ENCODE measurements at regions not wholly inside any gene's neighbourhood (a gene's known extent, or its start where the extent isn't known, plus 50 kb on each side); places are given as distances from the start of the nearest gene placed in this dataset.

- ATAC-seq (ENCODE audit: insufficient number of reproducible peaks, low FRiP score, low read depth) = no peak
- DNase-seq (ENCODE audit: low spot score) = no peak
- Histone ChIP-seq H3K9me3 (no peaks in the 10 kb centered on the region), H3K27me3 (replicated peaks; ENCODE audit: insufficient read depth) (no peaks in the 10 kb centered on the region), H3K4me3 (no peak overlapping the region), H3K36me3 (no peaks in the 10 kb centered on the region), H3K4me1 (ENCODE audit: control insufficient read depth in 1 of 2, low read depth in 2 of 2) (no peaks in the 10 kb centered on the region), H3K27ac (no peak overlapping the region)
- TF ChIP-seq, protein P1, sequence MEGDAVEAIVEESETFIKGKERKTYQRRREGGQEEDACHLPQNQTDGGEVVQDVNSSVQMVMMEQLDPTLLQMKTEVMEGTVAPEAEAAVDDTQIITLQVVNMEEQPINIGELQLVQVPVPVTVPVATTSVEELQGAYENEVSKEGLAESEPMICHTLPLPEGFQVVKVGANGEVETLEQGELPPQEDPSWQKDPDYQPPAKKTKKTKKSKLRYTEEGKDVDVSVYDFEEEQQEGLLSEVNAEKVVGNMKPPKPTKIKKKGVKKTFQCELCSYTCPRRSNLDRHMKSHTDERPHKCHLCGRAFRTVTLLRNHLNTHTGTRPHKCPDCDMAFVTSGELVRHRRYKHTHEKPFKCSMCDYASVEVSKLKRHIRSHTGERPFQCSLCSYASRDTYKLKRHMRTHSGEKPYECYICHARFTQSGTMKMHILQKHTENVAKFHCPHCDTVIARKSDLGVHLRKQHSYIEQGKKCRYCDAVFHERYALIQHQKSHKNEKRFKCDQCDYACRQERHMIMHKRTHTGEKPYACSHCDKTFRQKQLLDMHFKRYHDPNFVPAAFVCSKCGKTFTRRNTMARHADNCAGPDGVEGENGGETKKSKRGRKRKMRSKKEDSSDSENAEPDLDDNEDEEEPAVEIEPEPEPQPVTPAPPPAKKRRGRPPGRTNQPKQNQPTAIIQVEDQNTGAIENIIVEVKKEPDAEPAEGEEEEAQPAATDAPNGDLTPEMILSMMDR (IDR thresholded peaks at IDR 0.05) = no peak
Observed at GRCh38 chr14:26074892-26075291, 522.9 kb downstream of the NOVA1 start.

DNA sequence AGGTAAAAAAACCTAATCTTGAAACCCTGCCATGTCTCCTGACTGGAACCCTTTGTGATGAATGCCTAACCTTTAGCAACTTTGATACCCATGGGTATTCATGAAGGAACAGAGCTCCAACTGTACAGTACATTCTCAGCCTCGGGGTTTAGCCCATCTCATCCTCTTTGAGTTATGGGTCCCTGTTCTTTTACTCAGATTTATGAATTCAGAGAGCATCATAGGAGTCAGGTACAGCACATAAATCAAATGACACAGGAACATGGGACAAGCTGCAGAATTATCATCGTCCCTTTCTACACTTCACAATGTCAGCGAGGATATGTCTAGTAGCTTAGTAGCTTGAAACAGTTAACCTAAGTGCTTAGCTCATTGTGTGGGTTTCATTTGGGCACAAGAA is 527.4 kb downstream of the NOVA1 start:
- Histone ChIP-seq H3K4me1 (ENCODE audit: control insufficient read depth in 1 of 2, low read depth in 2 of 2) (no peaks in the 10 kb centered on the region), H3K27ac (no peak overlapping the region), H3K36me3 (no peaks in the 10 kb centered on the region), H3K27me3 (replicated peaks; ENCODE audit: insufficient read depth) (no peaks in the 10 kb centered on the region), H3K4me3 (no peak overlapping the region), H3K9me3 (no peaks in the 10 kb centered on the region)
- DNase-seq (ENCODE audit: low spot score) (no peak), ATAC-seq (ENCODE audit: insufficient number of reproducible peaks, low FRiP score, low read depth) (no peak)
- TF ChIP-seq, protein P1 (IDR thresholded peaks at IDR 0.05) = no peak

- no peak for ATAC-seq (ENCODE audit: insufficient number of reproducible peaks, low FRiP score, low read depth)
- H3K36me3 ChIP-seq = no peaks in the 10 kb centered on the region
- TF ChIP-seq, protein P1 (IDR thresholded peaks at IDR 0.05) = no peak
Observed at GRCh38 chr14:26067786-26068459, 529.9 kb downstream of the NOVA1 start.

GRCh38 chr14:26067341-26067740 is 530.5 kb downstream of the NOVA1 start:
- Histone ChIP-seq H3K27me3 (replicated peaks; ENCODE audit: insufficient read depth) (no peaks in the 10 kb centered on the region), H3K27ac (no peak overlapping the region), H3K4me1 (ENCODE audit: control insufficient read depth in 1 of 2, low read depth in 2 of 2) (no peaks in the 10 kb centered on the region), H3K9me3 (no peaks in the 10 kb centered on the region), H3K36me3 (no peaks in the 10 kb centered on the region), H3K4me3 (no peak overlapping the region)
- DNase-seq (ENCODE audit: low spot score) (no peak), ATAC-seq (ENCODE audit: insufficient number of reproducible peaks, low FRiP score, low read depth) (no peak)
- TF ChIP-seq, protein P1 (IDR thresholded peaks at IDR 0.05) = no peak

More at GRCh38 chr14:26067786-26068459, 529.9 kb downstream of the NOVA1 start:
- DNase-seq (ENCODE audit: low spot score) = no peak
- Histone ChIP-seq H3K4me3 (no peak overlapping the region), H3K4me1 (ENCODE audit: control insufficient read depth in 1 of 2, low read depth in 2 of 2) (no peaks in the 10 kb centered on the region), H3K9me3 (no peaks in the 10 kb centered on the region), H3K27me3 (replicated peaks; ENCODE audit: insufficient read depth) (no peaks in the 10 kb centered on the region), H3K27ac (no peak overlapping the region)

- Histone ChIP-seq H3K4me3 (no peak overlapping the region), H3K27ac (no peak overlapping the region), H3K27me3 (replicated peaks; ENCODE audit: insufficient read depth) (no peaks in the 10 kb centered on the region), H3K36me3 (no peaks in the 10 kb centered on the region), H3K4me1 (ENCODE audit: control insufficient read depth in 1 of 2, low read depth in 2 of 2) (no peaks in the 10 kb centered on the region), H3K9me3 (no peaks in the 10 kb centered on the region)
- no peak for DNase-seq (ENCODE audit: low spot score)
- ATAC-seq (ENCODE audit: insufficient number of reproducible peaks, low FRiP score, low read depth) = no peak
- TF ChIP-seq, protein P1 (IDR thresholded peaks at IDR 0.05) = no peak
Observed at GRCh38 chr14:26056036-26056616, 541.7 kb downstream of the NOVA1 start.
